Non-pigmented ciliary epithelial cell (primary cell): ENCODE measurements at regions not wholly inside any gene's neighbourhood (a gene's known extent, or its start where the extent isn't known, plus 50 kb on each side); places are given as distances from the start of the nearest gene placed in this dataset.

Experiments used
- DNase-seq: peaks from one replicate; pipeline ENCODE4 v3.0.0-alpha.2; 2010; ENCODE audit warnings: low read depth

DNA sequence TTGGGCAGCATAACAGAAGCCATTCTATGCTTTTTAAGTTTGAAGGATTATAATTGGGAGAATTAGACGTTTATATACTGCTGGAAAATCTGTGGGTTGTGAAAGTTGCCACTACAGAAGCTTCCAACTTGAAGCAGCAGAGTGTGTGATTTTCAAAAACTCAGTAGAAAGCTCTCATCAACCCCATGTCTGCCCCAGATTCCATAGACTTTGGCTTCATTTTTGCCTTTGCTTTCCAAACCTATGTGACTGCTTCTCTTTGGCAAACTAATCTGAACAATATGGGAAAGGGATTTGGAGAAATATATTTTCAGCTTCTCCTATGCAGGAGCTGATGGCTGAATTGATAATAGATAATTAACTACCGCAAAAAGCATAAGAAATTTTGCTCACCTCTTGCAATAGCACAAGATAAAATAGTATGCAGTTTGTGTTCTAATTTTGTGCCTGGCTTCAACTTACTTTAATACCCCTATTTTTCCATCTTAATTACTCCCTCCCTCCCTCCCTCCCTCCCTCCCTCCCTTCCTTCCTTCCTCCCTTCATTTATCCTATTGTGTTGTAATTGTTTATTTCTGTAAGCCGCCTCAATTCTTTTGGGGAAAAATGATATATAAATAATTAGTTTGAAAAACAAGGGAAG, 214.1 kb upstream of the HS3ST5 start:
- no peak for DNase-seq

DNA sequence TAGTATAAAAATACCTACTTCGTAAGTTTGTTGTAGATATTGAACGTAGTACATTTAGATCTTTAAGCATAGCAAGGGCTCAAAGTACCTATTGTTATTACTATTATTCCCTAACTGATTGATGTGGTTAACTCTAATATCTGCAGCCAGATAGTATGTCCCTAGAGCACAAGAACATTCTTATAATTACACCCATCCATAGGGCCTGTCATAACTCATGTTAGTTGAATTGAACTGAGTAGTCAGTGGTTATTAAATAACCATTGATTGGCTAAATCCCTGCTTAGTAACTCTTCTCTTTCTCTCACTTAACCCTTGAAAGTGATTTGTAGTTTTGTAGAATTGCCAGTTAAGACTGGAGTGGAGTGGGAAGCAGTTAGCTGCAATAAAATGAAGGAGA, 207.5 kb upstream of the HS3ST5 start:
- no peak for DNase-seq

DNA sequence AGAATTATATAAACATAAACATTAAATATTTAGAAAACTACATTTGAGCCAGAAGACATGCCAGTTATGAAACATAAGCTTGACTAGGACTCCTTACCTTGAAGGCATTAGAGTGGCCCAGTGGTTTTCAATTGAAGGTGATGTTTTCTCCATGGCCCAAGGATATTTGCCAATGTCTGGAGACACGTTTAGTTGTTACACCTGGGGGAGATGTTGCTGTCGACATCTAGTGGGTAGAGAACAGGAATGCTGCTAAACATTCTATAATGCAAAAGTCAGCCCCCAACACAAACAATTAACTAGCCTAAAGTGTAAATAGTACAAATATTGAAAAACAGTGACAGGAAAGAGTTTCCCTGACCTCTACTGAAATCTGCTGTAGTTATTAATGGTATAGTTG, 200.9 kb upstream of the HS3ST5 start:
- DNase-seq, result no peak

DNA sequence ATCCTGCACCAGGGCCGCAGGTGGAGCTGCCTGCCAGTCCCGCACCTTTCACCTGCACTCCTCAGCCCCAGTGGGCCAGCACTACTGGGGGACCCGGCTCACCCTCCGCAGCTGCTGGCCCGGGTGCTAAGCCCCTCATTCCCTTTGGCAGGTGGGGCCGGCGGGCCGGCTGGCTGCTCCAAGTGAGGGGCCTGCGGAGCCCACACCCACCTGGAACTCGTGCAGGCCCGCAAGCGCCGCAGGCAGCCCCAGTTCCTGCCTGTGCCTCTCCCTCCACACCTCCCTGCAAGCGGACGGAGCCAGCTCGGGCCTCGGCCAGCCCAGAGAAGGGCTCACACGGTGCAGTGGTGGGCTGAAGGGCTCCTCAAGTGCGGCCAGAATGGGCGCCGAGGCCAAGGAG, 199.0 kb upstream of the HS3ST5 start:
- DNase-seq, result no peak

DNA sequence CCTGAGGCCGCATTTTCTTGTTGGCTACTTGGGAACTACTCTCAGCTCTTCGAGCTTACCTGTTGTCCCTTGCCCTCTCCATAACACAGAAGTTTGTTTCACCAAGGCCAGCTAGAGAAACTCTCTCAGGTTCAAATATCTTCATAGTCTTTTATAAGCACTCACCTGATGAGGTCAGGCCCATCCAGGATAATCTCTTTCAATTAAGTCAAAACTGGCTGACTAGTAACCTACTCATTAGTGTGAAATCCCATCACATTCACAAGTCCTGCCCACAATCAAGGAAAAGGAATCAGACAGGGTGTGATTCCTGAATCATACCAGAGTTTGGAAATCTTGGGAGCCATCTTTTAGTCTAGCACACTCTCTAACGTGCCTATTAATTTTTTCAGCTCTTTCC, 195.2 kb upstream of the HS3ST5 start:
- DNase-seq, result no peak

DNA sequence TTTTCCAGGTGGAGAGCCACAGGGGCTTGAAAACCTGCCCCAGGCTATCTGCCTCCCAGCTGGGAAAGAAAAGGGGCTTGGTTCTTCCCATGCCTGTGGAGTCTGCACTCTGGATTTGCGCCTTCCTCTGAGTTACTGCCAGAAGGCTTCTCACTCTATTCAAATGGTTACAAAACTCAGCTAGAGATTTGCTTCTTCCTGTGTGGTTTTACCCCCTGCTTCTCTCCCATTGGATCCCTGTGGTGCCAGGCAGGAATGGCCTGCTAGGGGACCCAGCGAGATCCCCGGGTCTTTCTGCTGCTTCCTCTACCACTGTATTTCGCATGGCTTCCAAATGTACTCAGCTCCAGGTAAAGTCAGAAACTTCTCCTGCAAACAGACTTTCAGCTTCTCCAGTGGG, 192.0 kb upstream of the HS3ST5 start:
- DNase-seq, result no peak

DNA sequence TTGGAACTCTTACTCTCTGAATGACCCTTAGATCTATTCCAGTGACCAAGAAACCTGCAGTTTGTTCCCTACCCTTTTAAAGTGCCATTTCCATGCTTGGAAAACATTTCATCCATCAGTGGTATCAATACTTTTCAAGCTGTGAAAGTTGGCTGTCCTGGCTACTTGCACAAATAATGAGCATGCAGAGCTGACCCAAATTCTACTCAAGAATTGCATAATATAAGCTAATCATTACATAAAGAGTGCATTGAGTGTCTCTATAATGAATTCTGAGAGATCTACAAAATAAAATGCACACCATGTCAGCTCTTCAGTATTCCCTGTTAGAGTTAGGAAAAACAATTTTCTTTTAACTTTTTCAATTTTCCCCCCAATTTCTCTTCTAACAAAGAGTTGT, 181.3 kb upstream of the HS3ST5 start:
- no peak for DNase-seq

DNA sequence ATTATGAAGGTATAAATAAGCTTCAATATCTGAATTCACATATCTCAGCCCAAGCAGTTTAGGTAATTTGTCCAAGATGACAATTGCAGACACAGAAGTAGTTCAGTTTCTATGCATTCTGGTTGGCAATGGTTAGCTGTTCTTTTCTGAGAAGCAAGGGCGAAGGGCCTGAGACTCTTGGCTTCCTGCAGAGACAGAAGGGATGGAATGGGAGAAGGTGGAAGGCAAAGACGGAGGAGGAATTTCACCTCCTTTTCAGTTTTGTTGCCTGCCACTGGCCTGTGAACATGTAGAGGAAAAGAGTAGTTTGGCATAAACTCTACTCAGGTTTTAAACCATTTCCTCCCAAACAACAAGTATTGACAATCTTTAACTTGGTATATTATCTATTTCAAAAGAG, 180.7 kb upstream of the HS3ST5 start:
- DNase-seq, result no peak

DNA sequence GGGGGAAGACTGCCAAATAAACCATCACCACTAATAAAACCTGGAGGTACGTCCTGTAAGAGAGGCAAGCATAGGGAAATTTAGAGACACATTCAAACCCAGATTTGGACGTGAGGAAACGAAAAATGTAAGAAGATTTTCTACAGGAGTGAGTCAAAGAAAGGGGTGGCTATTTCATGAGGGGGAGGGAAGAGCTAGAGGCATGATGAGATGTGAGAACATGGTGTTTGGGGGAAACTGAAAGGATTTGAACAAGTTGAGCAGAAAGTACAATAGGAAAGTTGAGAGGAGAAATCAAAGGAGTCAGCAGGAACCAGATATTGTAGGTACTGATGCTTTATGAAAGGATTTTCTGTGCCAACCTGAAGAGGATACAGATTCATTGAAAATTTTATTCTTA, 179.1 kb upstream of the HS3ST5 start:
- no peak for DNase-seq

DNA sequence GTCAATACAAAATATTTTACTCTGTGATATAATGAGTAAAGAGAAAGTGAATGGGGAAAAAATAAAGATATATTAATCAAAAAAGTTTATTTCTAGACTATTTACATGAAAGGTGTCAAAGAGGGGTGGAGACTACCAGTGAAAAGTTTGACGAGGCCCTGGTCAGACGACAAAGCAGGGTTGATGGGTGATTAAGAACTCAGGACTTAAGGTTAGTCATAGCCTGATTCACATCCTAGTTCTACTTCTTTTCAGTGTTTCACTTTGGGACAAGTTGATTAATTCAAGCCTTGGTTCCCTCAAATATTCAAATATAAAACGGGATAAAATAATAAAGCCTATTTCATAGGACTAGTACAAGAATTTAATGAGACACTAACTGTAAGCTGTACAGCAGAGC, 178.2 kb upstream of the HS3ST5 start:
- no peak for DNase-seq

DNA sequence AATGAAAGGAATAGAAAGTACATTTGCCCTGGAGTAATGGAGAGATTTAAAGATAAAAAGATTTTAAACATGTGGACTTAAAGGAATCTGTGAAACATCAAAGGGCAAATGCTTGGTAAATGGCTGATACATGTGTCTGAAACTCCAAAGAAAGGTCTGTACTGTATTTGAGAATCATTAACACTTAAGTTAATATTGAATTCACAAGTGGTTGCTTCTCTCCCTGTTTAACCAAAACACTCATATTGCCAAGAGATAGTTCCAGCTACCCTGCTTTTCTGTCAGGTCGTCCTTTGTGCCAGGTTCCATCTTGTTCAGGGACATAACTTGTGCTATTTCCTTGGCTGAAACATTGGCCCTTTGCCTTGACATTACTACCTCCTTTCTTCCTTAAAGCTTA, 171.3 kb upstream of the HS3ST5 start:
- DNase-seq, result no peak

DNA sequence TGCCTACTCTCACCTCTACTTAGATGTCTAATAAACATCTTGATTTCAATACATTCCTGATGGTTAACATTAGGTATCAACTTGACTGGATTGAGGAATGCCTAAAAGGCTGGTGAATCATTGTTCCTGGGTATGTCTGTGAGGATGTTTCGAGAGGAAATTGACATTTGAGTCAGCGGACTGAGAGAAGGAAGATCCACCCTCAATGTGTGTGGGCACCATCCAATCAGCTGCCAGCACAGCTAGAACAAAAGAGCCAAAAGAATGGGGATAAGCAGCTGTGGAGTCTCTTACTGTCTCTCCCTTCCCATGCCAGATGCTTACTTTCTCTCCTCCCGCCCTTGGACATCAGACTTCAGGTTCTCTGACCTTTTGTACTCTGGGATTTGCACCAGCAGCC, 128.6 kb upstream of the HS3ST5 start:
- no peak for DNase-seq

DNA sequence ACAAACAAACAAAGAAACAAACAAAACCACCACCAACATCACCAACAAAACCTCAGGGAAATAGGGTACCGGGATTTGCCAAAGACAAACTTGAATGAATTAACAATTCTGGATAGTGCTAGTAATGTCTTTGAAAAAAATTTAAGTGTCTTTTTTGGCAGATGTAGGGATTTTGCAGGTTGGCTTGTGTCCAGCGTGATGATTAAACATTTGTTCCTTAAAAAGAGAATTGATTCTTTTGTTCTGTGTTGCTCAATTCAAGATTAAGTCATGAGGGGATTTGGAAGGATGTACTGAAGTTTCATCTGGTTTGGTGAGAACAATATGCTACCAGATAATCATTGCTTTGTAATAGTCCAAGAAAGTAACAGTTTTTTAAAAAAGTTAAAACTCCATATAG, 125.1 kb upstream of the HS3ST5 start:
- DNase-seq, result no peak

DNA sequence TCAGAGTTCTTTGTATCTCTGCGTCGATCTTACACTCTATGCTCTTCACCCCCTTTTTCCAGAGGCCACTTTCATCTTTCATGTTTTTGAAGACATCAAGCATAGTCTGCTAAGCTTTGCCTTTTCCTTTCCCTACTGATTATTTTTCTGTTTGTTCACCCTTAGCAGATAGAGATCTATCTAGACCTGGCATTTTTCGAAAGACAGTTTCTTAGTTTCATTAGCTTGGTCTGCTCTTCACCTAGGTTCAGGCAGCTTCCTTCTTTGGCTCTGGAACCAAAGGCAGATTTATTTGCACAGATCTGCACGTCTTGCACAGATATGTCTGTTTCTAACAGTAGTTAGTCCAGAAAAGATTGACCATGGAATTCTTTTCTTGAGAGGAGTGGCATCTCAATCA, 122.7 kb upstream of the HS3ST5 start:
- DNase-seq, result no peak

DNA sequence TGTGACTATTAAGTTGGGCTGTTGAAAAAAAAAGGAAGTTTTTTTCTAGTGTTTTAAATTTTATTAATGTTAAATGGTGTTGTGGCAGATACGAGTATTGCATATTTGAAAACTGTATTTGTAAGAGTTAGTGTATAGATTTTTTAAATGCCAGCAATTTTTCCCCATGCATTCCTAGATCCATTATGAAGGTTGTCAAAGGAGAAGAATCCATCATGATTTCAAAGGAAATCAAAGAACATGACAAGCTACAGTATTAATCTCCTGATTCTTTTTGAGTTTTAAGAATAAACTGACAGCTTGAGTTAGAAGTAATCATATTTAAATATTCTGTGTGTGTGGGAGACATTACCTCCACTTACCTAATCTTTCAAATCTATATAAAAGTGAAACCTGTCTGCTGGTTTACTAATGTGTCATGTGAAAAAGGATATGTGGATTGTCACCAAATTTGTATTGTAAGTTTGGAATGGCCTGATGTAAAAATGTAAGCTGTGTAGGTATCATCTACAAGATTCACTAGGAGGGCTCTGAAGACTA, 111.0 kb upstream of the HS3ST5 start:
- no peak for DNase-seq

DNA sequence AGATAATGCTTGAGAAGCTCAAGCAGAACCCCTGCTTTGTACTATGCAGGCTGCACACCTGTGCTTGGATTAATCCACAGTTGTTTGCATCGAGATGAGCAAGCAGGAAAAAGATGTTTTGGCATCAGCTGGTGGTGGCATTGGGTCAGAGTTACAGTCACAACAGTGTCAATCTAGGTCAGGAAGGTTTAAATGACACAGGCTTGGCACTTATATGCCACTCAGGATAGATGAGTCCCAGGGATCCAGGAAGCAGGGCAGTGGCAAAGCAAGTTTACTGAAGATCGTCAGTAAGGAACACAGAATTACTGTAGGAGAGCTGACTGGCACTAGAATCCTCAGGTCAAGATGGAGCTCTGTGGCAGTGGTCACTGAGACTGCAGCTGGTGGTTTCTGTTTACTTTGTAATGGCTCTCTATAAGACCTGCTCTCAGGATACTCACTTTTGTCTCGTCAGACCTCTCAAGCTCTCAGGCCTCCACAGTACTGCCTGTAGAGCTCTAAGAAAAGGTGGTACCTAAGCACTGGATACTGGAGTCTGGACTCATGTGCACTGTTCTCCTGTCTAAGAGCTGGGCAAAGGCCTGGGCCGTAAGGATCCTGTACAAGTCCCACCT, 110.1 kb upstream of the HS3ST5 start:
- no peak for DNase-seq

DNA sequence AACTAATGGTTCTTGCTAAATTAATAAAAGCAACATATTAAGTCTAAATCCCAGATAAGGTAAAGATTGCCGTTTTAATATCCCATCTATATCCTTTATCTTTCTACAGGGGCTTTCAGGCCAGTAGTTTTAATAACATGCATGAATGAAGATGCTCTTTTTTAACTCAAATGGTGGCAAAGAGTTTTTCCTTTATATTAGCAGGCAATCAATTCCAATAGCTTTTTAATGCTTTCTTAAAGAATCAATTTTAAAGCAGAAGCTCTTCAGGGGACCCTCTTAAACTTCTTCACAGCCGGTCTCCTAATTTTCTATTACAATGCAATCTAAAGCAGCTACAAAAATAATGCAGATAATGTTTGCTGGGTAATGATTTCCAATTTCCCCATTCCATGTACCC, 107.8 kb upstream of the HS3ST5 start:
- DNase-seq, result no peak

DNA sequence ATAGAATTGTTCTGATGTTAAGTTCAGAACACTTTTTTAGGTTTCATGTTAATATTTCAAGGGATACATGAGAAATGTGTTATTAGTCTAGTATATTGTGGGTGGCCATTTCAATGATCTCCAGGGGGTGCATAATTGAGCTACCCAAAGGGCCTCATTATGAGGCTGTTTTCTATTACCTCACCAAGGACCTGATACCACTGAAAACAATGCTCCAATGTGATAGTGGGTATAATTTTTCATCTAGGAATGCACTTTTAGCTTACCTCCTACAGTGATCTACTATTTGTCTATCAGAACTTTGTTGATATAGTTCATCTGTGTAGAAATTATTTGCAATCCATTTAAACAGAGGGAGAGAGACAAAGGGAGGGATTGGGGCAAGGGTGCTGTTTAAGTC, 106.8 kb upstream of the HS3ST5 start:
- no peak for DNase-seq

DNA sequence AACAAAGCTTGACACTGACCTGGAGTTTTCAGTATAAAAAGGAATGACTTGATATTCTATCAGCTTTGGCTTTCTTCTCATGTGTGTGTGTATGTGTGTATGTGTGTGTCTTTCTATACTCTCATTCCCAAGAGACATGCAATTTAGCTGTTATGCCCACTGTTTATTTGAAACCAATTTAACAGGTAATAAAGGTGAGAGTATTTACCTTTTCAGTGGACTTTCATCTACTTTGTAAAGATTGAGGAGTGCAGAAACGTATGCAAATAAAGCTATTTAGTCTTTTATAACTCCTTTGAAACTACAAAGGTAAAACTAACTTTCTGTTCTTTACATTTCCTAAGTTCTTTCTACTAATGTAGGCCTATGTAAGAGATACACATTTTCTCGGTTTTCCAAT, 103.5 kb upstream of the HS3ST5 start:
- DNase-seq, result no peak

DNA sequence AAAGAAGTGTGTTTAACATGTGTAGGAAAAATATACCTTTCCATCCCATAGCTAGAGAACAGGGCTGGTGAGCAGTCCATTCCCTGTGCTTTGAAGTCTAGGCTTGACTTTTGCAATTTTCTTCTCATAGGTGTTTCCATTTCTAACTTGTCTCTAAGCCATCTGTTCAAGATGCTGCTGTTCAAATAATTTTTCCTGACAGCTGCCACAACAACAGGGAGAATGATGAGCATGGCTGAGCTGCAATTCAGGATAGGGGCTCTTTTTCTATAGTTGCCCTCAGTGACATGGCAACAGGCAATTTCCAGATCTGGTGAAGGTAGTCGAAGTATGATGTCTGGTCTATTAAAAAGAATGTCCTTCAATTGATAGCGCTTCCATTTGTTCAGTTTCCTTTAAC, 103.0 kb upstream of the HS3ST5 start:
- no peak for DNase-seq

DNA sequence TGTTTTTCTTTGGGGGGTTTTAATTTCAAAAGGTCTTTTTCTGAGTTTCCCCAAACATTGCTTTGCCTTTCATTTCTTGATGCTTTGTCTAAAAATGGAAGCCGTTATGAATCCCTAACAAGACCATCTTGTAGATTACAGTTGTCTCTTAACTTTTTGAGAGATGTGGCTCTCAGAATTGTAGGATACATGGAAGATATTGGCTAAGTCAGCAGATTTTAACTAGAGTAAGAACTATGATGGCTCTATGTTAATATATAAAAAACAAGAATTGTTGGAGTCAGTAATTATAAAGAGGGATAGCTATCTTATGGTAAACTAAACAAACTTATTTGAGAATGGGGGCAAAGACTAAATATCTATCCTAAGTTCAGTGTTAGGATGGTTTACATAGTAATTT, 96.6 kb upstream of the HS3ST5 start:
- no peak for DNase-seq

DNA sequence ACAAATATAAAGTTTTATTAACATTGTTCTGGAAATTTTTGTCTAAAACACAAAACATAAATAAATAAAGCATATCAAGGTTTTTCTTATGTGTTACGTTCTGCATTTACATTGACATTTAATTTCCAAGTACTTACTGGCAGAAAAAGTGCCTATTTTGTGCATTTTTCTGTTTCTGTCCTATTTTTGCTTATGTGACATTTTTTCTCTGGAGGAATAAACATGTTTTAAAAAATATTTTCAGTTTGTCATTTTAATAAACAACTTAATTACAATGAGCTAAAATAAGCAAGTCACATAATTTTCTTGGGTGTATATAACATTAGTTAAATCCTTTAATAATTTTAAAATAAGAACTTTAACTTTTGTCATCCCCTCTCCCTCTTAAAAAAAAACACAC, 94.4 kb upstream of the HS3ST5 start:
- DNase-seq, result no peak

DNA sequence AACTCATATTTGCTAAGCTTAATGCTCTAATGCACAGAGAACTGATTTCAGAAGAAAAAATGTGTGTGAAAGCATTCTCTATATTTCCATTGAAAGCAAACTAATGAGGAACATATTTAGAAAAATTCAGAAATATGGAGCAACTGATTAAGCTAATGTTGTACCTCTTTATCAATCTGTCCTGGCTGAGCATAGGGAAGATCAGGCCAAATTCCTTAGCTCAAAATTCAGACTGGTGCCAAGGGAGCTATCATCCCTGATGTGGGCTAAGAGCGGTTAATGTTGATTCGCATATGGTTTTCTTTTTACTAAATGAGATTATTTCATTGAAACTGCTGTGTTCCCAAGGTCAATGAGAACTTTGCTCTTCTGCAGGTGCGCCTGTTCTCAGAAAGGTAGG, 93.9 kb upstream of the HS3ST5 start:
- DNase-seq, result no peak

DNA sequence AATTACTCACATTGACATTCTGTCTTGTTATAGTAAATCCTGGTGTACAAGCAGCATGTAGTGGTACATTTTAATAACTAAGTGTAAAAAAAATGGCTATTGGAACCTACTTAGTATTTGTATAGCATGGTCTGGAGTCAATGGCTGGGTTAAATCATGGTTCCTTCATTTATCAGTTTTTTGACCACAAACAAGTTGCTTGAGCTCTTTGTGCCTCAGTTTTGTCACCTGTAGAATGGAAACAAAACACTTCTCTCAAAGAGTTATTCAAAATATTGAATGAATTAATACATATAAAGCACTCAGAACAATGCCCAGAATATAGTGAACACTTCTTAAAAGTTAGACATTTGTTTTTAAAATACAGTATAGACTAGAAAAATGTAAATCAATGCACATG, 93.2 kb upstream of the HS3ST5 start:
- no peak for DNase-seq
